ENCODE measurements at regions not wholly inside any gene's neighbourhood (a gene's known extent, or its start where the extent isn't known, plus 50 kb on each side); places are given as distances from the start of the nearest gene placed in this dataset.

GRCh38 chr20:57774951-57775350, 65.1 kb upstream of the PMEPA1 start:
- H3K9me1 ChIP-seq (ENCODE audit: control insufficient read depth, extremely low read depth, insufficient read depth, low read length), result no peaks in the 10 kb centered on the region
- TF ChIP-seq CTCF (optimal IDR thresholded peaks at IDR 0.05 in 1 of 3, IDR thresholded peaks at IDR 0.05 in 1 of 3, conservative IDR thresholded peaks at IDR 0.05 in 1 of 3; ENCODE audit: extremely low read depth in 1 of 3, insufficient read depth in 2 of 3, low read length in 3 of 3), result no peak
- TF ChIP-seq EZH2 (IDR thresholded peaks at IDR 0.05; ENCODE audit: low read length), result no peak
- H2AFZ ChIP-seq (ENCODE audit: control insufficient read depth, low read length), result no peak overlapping the region
- no peak for DNase-seq (ENCODE audit: low read depth, low spot score)
- H3K9ac ChIP-seq (ENCODE audit: control insufficient read depth, extremely low read depth, insufficient read depth, low read length), result no peak overlapping the region
- no peaks in the 10 kb centered on the region for H3K9me3 ChIP-seq (ENCODE audit: control insufficient read depth, low read depth, low read length)
- no peak overlapping the region for H3K4me2 ChIP-seq (ENCODE audit: control insufficient read depth, extremely low read depth, insufficient read depth, low read depth, low read length)
- FAIRE-seq, result no peak
- H3K79me2 ChIP-seq (ENCODE audit: control insufficient read depth, insufficient read depth, low read length), result no peaks in the 10 kb centered on the region
- no peaks in the 10 kb centered on the region for H3K36me3 ChIP-seq (ENCODE audit: control insufficient read depth in 2 of 2, extremely low read depth in 1 of 2, insufficient read depth in 2 of 2, low read length in 2 of 2)
- H3K27me3 ChIP-seq (ENCODE audit: control insufficient read depth, extremely low read depth, insufficient read depth, low read length), result peaks cover 36% of the 10 kb centered on the region
- H3K4me1 ChIP-seq (ENCODE audit: control insufficient read depth, extremely low read depth, insufficient read depth, low read length), result peaks cover 11% of the 10 kb centered on the region
- dilution Hi-C loops (cut with MboI; ENCODE audit: extremely low pct_ligation_motif_present, low sequenced_read_pairs), result no loop called here
- no peaks in the 10 kb centered on the region for H4K20me1 ChIP-seq (ENCODE audit: control insufficient read depth, extremely low read depth, insufficient read depth, low read length)
- H3K27ac ChIP-seq (ENCODE audit: control insufficient read depth, insufficient read depth, low read length), result no peak overlapping the region
- H3K4me3 ChIP-seq (ENCODE audit: control insufficient read depth in 2 of 3, extremely low read depth in 1 of 3, insufficient read depth in 2 of 3, low read depth in 1 of 3, low read length in 3 of 3), result no peak overlapping the region

- Histone ChIP-seq H3K4me3 (ENCODE audit: control insufficient read depth in 2 of 3, extremely low read depth in 1 of 3, insufficient read depth in 2 of 3, low read depth in 1 of 3, low read length in 3 of 3) (no peak overlapping the region), H3K27me3 (ENCODE audit: control insufficient read depth, extremely low read depth, insufficient read depth, low read length) (peaks cover 35% of the 10 kb centered on the region), H3K79me2 (ENCODE audit: control insufficient read depth, insufficient read depth, low read length) (no peaks in the 10 kb centered on the region), H3K36me3 (ENCODE audit: control insufficient read depth in 2 of 2, extremely low read depth in 1 of 2, insufficient read depth in 2 of 2, low read length in 2 of 2) (no peaks in the 10 kb centered on the region), H2AFZ (ENCODE audit: control insufficient read depth, low read length) (no peak overlapping the region), H3K4me2 (ENCODE audit: control insufficient read depth, extremely low read depth, insufficient read depth, low read depth, low read length) (no peak overlapping the region), H3K9me3 (ENCODE audit: control insufficient read depth, low read depth, low read length) (no peaks in the 10 kb centered on the region), H3K4me1 (ENCODE audit: control insufficient read depth, extremely low read depth, insufficient read depth, low read length) (peaks cover 11% of the 10 kb centered on the region), H3K27ac (ENCODE audit: control insufficient read depth, insufficient read depth, low read length) (no peak overlapping the region), H3K9ac (ENCODE audit: control insufficient read depth, extremely low read depth, insufficient read depth, low read length) (no peak overlapping the region), H3K9me1 (ENCODE audit: control insufficient read depth, extremely low read depth, insufficient read depth, low read length) (no peaks in the 10 kb centered on the region), H4K20me1 (ENCODE audit: control insufficient read depth, extremely low read depth, insufficient read depth, low read length) (no peaks in the 10 kb centered on the region)
- TF ChIP-seq CTCF (optimal IDR thresholded peaks at IDR 0.05 in 1 of 3, IDR thresholded peaks at IDR 0.05 in 1 of 3, conservative IDR thresholded peaks at IDR 0.05 in 1 of 3; ENCODE audit: extremely low read depth in 1 of 3, insufficient read depth in 2 of 3, low read length in 3 of 3) (no peak), EZH2 (IDR thresholded peaks at IDR 0.05; ENCODE audit: low read length) (no peak)
- dilution Hi-C loops (cut with MboI; ENCODE audit: extremely low pct_ligation_motif_present, low sequenced_read_pairs), result no loop called here
- FAIRE-seq (no peak), DNase-seq (ENCODE audit: low read depth, low spot score) (no peak)
Measured at GRCh38 chr20:57774111-57774880, 64.5 kb upstream of the PMEPA1 start.
